ENCODE measurements at regions not wholly inside any gene's neighbourhood (a gene's known extent, or its start where the extent isn't known, plus 50 kb on each side); places are given as distances from the start of the nearest gene placed in this dataset.

DNA sequence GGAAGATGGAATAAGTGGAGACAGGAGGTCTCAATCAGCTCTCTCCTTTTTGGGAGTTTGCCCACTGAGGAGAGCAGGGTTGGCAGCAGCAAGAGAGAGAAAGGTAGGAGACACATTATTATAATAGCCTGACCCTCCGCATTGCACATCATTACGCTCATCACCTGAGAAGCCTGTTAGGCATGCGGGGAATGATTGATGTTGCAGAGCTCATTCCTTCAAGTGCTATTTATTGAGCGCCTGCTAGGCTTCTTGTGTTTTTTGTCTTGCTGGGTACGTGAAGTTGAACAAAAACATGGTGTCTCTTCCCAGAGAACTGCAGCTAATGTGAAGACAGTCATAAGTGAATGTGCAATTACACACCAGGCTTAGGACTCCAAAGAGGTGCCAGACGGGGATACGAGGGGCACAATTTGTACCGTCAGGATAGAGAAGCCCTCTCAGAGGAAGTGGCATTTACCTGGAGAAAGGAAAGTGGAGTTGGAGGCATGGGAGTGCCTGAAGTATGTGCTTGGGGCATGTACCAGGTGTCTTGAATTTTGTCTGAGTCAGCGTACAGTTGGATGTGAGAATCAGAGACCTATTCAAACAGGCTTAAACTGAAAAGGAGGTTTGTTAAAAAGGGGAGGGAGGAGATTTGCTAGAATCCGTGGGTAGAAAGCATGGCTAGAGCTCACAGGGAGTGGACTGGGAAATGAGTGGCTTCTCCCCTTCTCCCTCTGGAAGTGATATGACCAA lies 90.2 kb upstream of the SOD3 start:
- Mint-ChIP-seq H3K27me3 (peaks cover 3% of the 10 kb centered on the region), H3K36me3 (ENCODE audit: low read depth) (no peaks in the 10 kb centered on the region), H3K27ac (no peak overlapping the region), H3K9me3 (peaks cover 8% of the 10 kb centered on the region), H3K4me3 (no peak overlapping the region), H3K4me1 (no peaks in the 10 kb centered on the region)
- no peak for TF ChIP-seq CTCF (IDR thresholded peaks at IDR 0.05)
- ChIA-PET POLR2A (no interaction called here), CTCF (no interaction called here)
- intact Hi-C loops (cut with micrococcal nuclease), result no loop called here
- no peak for ATAC-seq (ENCODE audit: low read depth)
- DNase-seq, result no peak

DNA sequence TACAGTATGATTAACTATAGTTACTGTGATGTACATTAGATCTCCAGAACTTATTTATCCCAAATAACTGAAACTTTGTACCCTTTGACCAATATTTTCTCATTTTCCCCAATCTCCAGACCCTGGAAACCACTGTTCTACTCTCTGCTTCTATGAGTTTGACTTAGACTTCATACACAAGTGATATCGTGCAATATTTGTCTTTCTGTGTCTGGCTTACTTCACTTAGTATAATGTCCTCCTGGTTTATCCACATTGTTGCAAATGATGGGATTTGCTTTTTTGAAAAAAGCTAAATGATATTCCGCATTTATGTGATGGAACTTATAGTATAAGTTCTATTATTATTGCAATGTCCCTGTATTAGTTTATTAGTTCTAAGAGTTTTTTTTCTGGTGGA lies 81.8 kb upstream of the SOD3 start:
- intact Hi-C loops (cut with micrococcal nuclease), result no loop called here
- H3K4me1 Mint-ChIP-seq, result no peaks in the 10 kb centered on the region
- no peak overlapping the region for H3K4me3 Mint-ChIP-seq
- no peak for TF ChIP-seq CTCF (IDR thresholded peaks at IDR 0.05)
- ATAC-seq (ENCODE audit: low read depth), result no peak
- ChIA-PET POLR2A (no interaction called here), CTCF (no interaction called here)
- no peaks in the 10 kb centered on the region for H3K36me3 Mint-ChIP-seq (ENCODE audit: low read depth)
- no peak overlapping the region for H3K27ac Mint-ChIP-seq
- H3K27me3 Mint-ChIP-seq, result no peaks in the 10 kb centered on the region
- no peak for DNase-seq
- H3K9me3 Mint-ChIP-seq, result peaks cover 25% of the 10 kb centered on the region

GRCh38 chr4:24719615-24720014 lies 75.8 kb upstream of the SOD3 start:
- no peak for TF ChIP-seq CTCF (IDR thresholded peaks at IDR 0.05)
- Mint-ChIP-seq H3K4me1 (no peaks in the 10 kb centered on the region), H3K27me3 (no peaks in the 10 kb centered on the region), H3K27ac (no peak overlapping the region), H3K9me3 (peaks cover 11% of the 10 kb centered on the region), H3K36me3 (ENCODE audit: low read depth) (no peaks in the 10 kb centered on the region), H3K4me3 (no peak overlapping the region)
- ATAC-seq (ENCODE audit: low read depth), result no peak
- CTCF ChIA-PET, result no interaction called here
- intact Hi-C loops (cut with micrococcal nuclease), result no loop called here
- DNase-seq, result no peak
- POLR2A ChIA-PET, result no interaction called here

GRCh38 chr4:24720436-24720835 lies 74.9 kb upstream of the SOD3 start:
- Mint-ChIP-seq H3K27me3 (no peaks in the 10 kb centered on the region), H3K36me3 (ENCODE audit: low read depth) (no peaks in the 10 kb centered on the region), H3K4me1 (no peaks in the 10 kb centered on the region), H3K4me3 (no peak overlapping the region), H3K9me3 (peaks cover 3% of the 10 kb centered on the region), H3K27ac (no peak overlapping the region)
- ATAC-seq (ENCODE audit: low read depth), result no peak
- no peak for DNase-seq
- ChIA-PET CTCF (no interaction called here), POLR2A (no interaction called here)
- no peak for TF ChIP-seq CTCF (IDR thresholded peaks at IDR 0.05)
- intact Hi-C loops (cut with micrococcal nuclease), result no loop called here

GRCh38 chr4:24720979-24721378 lies 74.4 kb upstream of the SOD3 start:
- ChIA-PET POLR2A (no interaction called here), CTCF (no interaction called here)
- no peak for ATAC-seq (ENCODE audit: low read depth)
- TF ChIP-seq CTCF (IDR thresholded peaks at IDR 0.05), result no peak
- H3K27ac Mint-ChIP-seq, result no peak overlapping the region
- no peak overlapping the region for H3K4me3 Mint-ChIP-seq
- no peaks in the 10 kb centered on the region for H3K36me3 Mint-ChIP-seq (ENCODE audit: low read depth)
- H3K27me3 Mint-ChIP-seq, result no peaks in the 10 kb centered on the region
- intact Hi-C loops (cut with micrococcal nuclease), result no loop called here
- no peaks in the 10 kb centered on the region for H3K4me1 Mint-ChIP-seq
- H3K9me3 Mint-ChIP-seq, result no peaks in the 10 kb centered on the region
- DNase-seq, result no peak

Data from activated B cell treated with CpG ODN at 0.5 μM for 24 hours (primary cell).